ENCODE measurements at regions not wholly inside any gene's neighbourhood (a gene's known extent, or its start where the extent isn't known, plus 50 kb on each side); places are given as distances from the start of the nearest gene placed in this dataset.

DNA sequence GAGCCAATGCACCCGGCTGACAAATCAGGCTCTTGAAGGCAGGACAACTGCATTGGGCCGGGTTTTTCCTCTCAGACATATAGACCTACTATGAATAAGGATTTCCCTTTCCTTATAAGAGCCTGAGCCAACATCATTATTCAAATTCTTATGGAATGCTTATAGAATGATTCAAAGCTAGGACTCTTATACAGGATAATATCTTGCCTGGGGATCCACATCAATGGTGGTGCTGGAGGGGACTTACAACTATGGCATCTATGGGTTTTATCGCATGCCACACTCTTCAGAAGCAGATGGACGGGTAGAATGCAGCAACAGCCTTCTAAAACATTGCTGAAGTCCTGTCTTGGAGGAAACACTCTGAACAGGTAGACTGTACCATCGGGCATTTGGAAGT lies 296.8 kb upstream of the KYNU start:
- H3K27ac Mint-ChIP-seq (ENCODE audit: unreplicated experiment): no peak overlapping the region
- peaks cover 14% of the 10 kb centered on the region for H3K4me1 Mint-ChIP-seq (ENCODE audit: unreplicated experiment)
- no peaks in the 10 kb centered on the region for H3K36me3 Mint-ChIP-seq (ENCODE audit: unreplicated experiment)
- DNase-seq (ENCODE audit: extremely low spot score, unreplicated experiment): no peak
- TF ChIP-seq, protein P1, sequence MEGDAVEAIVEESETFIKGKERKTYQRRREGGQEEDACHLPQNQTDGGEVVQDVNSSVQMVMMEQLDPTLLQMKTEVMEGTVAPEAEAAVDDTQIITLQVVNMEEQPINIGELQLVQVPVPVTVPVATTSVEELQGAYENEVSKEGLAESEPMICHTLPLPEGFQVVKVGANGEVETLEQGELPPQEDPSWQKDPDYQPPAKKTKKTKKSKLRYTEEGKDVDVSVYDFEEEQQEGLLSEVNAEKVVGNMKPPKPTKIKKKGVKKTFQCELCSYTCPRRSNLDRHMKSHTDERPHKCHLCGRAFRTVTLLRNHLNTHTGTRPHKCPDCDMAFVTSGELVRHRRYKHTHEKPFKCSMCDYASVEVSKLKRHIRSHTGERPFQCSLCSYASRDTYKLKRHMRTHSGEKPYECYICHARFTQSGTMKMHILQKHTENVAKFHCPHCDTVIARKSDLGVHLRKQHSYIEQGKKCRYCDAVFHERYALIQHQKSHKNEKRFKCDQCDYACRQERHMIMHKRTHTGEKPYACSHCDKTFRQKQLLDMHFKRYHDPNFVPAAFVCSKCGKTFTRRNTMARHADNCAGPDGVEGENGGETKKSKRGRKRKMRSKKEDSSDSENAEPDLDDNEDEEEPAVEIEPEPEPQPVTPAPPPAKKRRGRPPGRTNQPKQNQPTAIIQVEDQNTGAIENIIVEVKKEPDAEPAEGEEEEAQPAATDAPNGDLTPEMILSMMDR (IDR thresholded peaks at IDR 0.05): no peak
- H3K27me3 Mint-ChIP-seq (ENCODE audit: unreplicated experiment): no peaks in the 10 kb centered on the region
- peaks cover 4% of the 10 kb centered on the region for H3K9me3 Mint-ChIP-seq (ENCODE audit: unreplicated experiment)
- no peak overlapping the region for H3K4me3 Mint-ChIP-seq (ENCODE audit: unreplicated experiment)

DNA sequence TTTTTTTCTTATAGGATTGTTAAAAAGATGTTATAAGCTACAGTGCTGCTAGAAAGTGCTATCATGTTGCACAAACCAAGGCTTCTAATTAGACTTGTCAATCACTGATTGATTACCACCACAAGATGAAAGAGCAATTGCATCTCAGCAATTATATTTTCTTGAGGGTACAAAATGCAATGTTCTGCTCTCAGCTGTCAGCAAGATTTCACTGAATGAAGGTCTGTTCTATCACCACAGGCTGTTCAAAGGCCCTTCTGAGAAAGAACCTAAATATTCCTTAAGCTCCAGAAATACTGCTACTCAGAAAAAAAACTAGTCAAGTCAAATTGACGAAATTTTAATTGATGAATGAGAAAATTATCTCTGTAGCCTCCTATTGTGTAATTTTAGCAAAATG lies 301.9 kb upstream of the KYNU start:
- no peak for DNase-seq (ENCODE audit: extremely low spot score, unreplicated experiment)
- Mint-ChIP-seq H3K9me3 (ENCODE audit: unreplicated experiment) (peaks cover 4% of the 10 kb centered on the region), H3K27ac (ENCODE audit: unreplicated experiment) (no peak overlapping the region), H3K36me3 (ENCODE audit: unreplicated experiment) (no peaks in the 10 kb centered on the region), H3K27me3 (ENCODE audit: unreplicated experiment) (no peaks in the 10 kb centered on the region), H3K4me3 (ENCODE audit: unreplicated experiment) (no peak overlapping the region), H3K4me1 (ENCODE audit: unreplicated experiment) (no peaks in the 10 kb centered on the region)
- TF ChIP-seq, protein P1 (IDR thresholded peaks at IDR 0.05): no peak

DNA sequence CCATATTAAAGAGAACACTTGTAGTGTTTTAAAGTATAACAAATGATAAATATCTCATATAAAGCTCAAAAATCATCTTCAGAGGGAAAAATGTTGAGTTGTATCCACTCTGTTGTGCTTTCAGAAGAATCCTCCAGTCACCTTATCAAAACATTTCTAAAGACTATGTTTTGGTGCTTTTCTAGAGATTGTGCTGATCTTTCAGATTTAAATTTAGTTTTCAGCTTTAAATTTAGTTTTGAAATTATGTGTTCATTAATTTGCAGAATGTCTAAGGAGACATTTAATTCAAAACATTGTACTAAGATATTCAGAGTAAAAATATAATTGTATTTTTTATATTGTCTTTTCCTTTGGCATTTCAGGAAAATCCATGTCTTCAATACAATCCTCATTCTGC lies 303.1 kb upstream of the KYNU start:
- H3K27ac Mint-ChIP-seq (ENCODE audit: unreplicated experiment): no peak overlapping the region
- H3K36me3 Mint-ChIP-seq (ENCODE audit: unreplicated experiment): no peaks in the 10 kb centered on the region
- no peak for DNase-seq (ENCODE audit: extremely low spot score, unreplicated experiment)
- no peaks in the 10 kb centered on the region for H3K27me3 Mint-ChIP-seq (ENCODE audit: unreplicated experiment)
- peaks cover under 1% of the 10 kb centered on the region for H3K4me1 Mint-ChIP-seq (ENCODE audit: unreplicated experiment)
- TF ChIP-seq, protein P1 (IDR thresholded peaks at IDR 0.05): no peak
- peaks cover 4% of the 10 kb centered on the region for H3K9me3 Mint-ChIP-seq (ENCODE audit: unreplicated experiment)
- no peak overlapping the region for H3K4me3 Mint-ChIP-seq (ENCODE audit: unreplicated experiment)

DNA sequence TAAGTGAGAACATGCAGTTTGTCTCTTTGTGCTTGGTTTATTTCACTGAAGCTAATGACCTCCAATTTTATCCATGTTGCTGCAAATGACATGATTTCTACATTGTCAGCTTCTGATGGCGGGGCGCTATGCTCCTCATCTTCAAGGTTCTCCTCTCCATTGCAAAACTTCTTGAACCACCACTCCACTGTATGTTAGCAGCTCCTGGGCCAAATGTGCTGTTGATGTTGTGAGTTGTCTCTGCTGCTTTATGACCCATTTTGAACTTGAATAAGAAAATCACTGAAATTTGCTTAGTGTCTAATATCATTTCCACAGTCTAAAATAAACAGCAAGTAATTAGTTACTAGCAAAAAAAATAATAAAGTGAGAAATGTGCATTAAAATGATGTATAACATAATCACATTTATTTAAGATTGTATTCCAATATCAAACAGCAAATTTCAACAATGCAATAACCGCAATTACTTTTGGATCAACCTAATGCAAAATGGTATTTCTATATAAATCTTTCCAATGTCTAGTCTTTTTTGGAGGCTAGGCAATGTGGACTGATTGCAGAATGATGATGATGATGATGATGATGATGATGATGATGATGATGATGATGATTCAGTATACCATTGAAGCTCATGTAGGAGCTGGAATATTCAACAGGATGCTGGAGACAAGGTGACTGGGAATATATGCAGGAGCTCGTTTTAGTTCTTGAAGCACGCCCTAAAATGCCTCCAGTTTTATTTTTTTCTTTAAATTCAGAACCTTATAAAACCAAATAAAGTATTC lies 304.9 kb upstream of the KYNU start:
- TF ChIP-seq, protein P1 (IDR thresholded peaks at IDR 0.05): no peak
- Mint-ChIP-seq H3K36me3 (ENCODE audit: unreplicated experiment) (no peaks in the 10 kb centered on the region), H3K4me1 (ENCODE audit: unreplicated experiment) (peaks cover 1% of the 10 kb centered on the region), H3K9me3 (ENCODE audit: unreplicated experiment) (peaks cover 3% of the 10 kb centered on the region), H3K27me3 (ENCODE audit: unreplicated experiment) (no peaks in the 10 kb centered on the region), H3K4me3 (ENCODE audit: unreplicated experiment) (no peak overlapping the region), H3K27ac (ENCODE audit: unreplicated experiment) (no peak overlapping the region)
- DNase-seq (ENCODE audit: extremely low spot score, unreplicated experiment): no peak

DNA sequence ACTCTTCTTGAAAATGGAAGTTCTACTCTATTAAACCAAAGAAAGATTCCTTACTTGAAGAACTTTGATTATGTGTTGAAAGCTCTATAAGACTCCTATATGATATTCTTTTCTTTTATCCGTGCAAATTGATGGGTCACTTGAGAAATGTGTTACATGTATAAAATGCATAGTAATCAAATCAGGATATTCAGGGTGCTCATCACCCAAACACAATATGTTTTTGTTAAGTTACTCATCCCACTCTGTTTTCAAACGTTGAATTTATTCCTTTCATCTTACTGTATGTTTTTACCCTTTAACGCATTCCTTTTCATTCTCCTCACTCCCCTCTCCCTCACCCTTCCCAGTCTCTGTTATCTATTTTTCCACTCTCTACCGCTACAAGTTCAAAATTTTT lies 305.5 kb upstream of the KYNU start:
- Mint-ChIP-seq H3K27ac (ENCODE audit: unreplicated experiment) (no peak overlapping the region), H3K9me3 (ENCODE audit: unreplicated experiment) (no peaks in the 10 kb centered on the region)

More for the DNA sequence above, 305.5 kb upstream of the KYNU start:
- H3K27me3 Mint-ChIP-seq (ENCODE audit: unreplicated experiment): no peaks in the 10 kb centered on the region
- TF ChIP-seq, protein P1 (IDR thresholded peaks at IDR 0.05): no peak
- no peak for DNase-seq (ENCODE audit: extremely low spot score, unreplicated experiment)
- H3K4me3 Mint-ChIP-seq (ENCODE audit: unreplicated experiment): no peak overlapping the region
- H3K36me3 Mint-ChIP-seq (ENCODE audit: unreplicated experiment): no peaks in the 10 kb centered on the region
- H3K4me1 Mint-ChIP-seq (ENCODE audit: unreplicated experiment): peaks cover 1% of the 10 kb centered on the region
